22Rv1 (cell line): ENCODE measurements at regions not wholly inside any gene's neighbourhood (a gene's known extent, or its start where the extent isn't known, plus 50 kb on each side); places are given as distances from the start of the nearest gene placed in this dataset.
A peak's percentile ranks its signal among the peaks of the same experiment; 100 is the strongest.

Experiments
- H3K27ac ChIP-seq: fragments of 450-650 bp; 2 replicates; pipeline ENCODE4 v1.5.1; 2017
- CTCF ChIP-seq: fragments of 450-650 bp; IDR thresholded peaks from 2 replicates; pipeline ENCODE4 v1.5.1; 2017; ENCODE audit warnings: mild to moderate bottlenecking
- ZFX ChIP-seq: fragments of 450-650 bp; IDR thresholded peaks from 2 replicates; pipeline ENCODE4 v1.6.1; 2017; ENCODE audit warnings: antibody characterized with exemption, borderline replicate concordance

DNA sequence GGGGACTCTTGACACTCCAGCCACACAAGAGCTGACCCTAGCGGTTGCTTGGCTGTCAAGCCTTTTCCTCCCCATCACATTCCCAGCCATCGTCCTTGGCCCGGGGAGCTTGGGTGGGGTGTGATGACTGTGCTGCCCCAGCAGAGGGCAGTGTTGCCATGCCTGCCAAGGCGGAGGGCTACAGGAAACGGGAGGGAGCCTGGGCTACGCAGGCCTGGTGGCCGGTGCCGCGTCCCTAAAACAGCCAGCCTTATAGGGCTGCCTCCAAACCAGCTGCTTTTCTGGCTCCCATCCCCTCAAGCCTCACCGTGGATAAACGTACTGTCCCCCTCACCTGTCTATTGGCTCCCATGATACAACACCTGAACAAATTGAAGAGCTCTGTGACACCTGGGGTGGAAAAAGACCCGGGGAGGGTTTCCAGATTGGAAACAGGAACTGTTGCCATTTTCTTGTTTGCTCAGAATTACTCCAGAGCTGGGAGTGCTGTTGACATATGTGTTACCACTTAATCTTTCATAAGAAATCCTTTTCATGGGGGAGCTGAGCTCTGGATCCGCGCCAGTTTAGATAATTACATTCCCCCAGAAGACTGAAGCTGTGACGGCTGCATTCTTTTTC is 72.8 kb upstream of the ASTN2 start:
- no peak overlapping the region for H3K27ac ChIP-seq
- no peak for TF ChIP-seq ZFX
- peak; percentile 98 for TF ChIP-seq CTCF

DNA sequence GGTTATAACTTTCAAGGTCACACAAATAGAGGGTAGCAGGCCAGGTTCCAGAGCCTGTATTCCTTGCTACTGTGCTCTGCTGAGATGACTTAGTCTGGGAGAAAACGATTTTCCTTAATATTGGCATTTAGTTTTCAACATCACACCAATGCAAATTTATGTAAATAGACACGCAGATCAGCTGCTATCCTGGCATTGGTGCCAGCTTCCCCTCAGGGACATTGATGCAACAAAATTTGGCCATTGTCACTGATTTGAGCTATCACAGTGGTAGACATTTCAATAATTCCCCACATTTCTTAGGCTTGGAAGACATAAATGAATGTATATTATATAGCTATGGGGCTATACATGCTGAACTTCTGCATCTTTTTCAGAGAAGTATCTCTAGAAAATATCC is 71.6 kb upstream of the ASTN2 start:
- TF ChIP-seq CTCF, result no peak
- TF ChIP-seq ZFX, result no peak
- no peak overlapping the region for H3K27ac ChIP-seq

- TF ChIP-seq ZFX (no peak), CTCF (no peak)
These were observed 70.3 kb upstream of the ASTN2 start for GRCh38 chr9:117485176-117485575.

DNA sequence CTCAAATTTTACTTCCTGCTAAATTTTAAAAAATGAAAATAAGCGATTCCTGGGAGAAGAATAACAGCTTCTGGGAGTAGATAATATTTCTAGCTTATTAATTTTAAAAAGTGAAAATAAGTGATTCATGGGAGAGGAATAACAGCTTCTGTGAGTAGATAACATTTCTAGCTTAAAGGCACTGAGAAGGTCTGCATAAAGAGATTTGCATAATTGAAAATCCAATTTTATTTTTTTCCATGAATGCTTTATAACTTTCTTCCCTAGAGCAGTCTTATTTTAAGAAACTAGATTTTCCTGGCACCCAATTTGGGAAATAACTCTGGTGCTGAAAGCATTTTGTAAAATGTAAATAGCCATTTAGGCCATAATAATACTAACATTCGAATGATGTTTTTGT is 65.9 kb upstream of the ASTN2 start:
- H3K27ac ChIP-seq, result no peak overlapping the region
- TF ChIP-seq ZFX (no peak), CTCF (no peak)

More at GRCh38 chr9:117485176-117485575, 70.3 kb upstream of the ASTN2 start:
- no peak overlapping the region for H3K27ac ChIP-seq

GRCh38 chr9:117480253-117480652 is 65.4 kb upstream of the ASTN2 start:
- TF ChIP-seq ZFX, result no peak
- TF ChIP-seq CTCF, result no peak
- no peak overlapping the region for H3K27ac ChIP-seq

GRCh38 chr9:117473293-117473692 is 58.4 kb upstream of the ASTN2 start:
- TF ChIP-seq ZFX, result no peak
- TF ChIP-seq CTCF, result no peak
- no peak overlapping the region for H3K27ac ChIP-seq

- TF ChIP-seq ZFX, result no peak
- no peak for TF ChIP-seq CTCF
- no peak overlapping the region for H3K27ac ChIP-seq
These were observed 56.0 kb upstream of the ASTN2 start for GRCh38 chr9:117470902-117471301.
